OCI-M2 (cell line): ENCODE measurements at regions not wholly inside any gene's neighbourhood (a gene's known extent, or its start where the extent isn't known, plus 50 kb on each side); places are given as distances from the start of the nearest gene placed in this dataset.

Source experiments
- DNase-seq: peaks from one replicate; lab custom pipeline; 2025; ENCODE audit not compliant: unreplicated experiment; lab: John Stamatoyannopoulos, UW

DNA sequence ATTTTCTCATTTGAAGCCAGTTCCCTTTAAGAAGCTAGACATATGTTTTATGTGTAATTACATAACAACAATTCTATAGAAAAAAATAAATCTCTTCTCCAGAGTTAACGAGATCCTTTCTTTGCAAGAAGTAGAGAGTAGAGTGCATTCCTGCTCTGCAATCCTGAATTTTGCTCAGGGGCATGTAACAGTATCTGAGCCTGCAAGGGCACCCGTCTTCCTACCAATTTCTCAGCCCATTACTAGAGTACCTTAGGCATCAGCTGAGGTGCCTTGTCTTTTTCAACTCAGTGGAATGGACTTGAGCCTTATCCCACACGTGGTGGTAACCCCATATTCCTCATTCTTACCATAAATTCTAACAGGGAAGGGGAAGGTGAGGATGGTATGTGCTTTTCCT is 205.9 kb downstream of the IKZF2 start:
- DNase-seq: no peak

DNA sequence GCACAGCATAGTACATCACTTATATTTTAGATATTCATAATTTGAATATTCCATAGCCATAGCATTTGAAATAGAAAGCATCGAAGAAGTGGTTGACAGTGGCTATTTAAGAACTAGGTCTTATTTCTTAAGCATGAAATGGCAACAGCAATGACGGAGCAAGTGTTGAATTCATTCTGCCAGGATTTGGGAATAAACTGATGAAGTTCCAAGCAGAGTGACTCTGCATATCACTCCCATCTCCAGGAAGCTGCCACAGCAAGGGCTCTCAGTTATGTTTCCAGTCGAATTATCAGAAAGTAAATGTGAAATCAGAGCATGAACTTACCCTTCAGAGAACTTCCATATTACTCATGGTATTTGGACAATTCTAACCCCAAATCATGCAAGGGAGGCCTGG is 208.1 kb downstream of the IKZF2 start:
- no peak for DNase-seq

DNA sequence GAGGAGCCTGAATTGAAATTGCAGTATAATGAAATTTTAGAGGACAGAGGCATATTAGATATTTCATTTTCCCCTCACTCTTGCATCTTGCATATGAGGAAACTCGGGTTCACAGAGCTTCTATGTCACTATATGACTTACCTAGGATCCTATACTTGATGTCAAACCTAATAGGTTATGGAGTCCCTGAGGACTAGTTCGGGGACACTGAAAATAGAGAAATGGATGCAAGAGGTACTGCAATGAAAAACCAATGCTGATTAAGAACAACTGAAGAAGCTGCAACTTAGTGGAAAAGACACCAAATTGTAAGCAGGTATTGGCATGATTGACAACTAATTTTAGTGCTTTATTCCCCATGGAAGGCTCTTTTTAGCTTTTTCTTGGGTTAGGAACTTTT is 210.1 kb downstream of the IKZF2 start:
- DNase-seq: no peak

DNA sequence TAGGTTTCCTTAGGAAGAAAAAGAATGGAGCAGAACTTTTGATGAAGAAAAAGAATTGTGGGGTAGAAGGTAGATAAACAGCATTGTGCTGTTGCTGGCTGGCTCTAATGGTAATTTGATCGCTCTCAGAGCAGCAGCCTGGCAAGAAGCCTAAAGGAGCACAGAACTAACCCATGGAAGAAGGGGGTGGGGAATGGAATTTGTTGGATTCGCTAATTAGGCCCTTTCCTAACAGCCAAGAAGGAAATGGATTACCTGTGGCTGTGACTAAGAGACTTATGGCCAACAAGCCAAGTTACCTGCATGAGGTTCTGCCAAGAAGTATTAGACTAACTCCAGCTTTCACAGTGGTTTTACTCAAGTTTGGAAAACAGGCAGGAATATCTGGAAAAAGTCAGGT is 210.6 kb downstream of the IKZF2 start:
- no peak for DNase-seq

DNA sequence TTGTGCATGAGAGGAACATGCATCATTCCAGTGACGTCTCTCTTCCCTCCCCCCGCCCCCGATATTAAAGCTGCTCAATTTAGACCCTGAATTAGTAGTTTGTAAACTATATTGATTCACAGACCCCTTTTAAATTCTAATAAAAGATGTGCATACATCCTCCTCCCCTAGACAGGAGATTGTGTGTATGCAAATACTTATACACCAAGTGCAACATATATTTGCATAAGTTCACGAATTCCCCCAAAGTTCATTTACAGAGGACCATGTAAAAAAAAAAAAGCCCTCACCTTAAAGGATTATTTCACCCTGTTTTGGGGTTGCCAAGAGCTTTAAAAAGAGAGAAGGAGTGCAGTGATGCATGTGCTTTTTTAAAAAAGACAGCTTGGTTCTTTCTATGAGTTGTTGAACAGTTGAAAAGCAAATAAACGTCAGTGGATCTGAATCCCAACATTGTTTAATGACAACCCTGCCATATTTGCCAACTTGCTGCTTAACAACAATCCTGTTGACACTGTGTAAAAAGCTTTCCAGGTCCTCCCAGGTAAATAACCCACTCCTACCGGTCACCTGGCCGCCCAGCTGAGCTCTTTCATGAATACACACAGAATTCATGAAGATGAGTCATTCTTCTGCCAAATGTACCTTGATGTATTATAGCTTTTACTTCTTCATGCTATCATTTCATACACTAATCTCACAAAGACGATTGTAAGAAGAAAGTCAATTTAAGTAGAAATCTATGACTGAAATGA is 211.5 kb downstream of the IKZF2 start:
- no peak for DNase-seq

DNA sequence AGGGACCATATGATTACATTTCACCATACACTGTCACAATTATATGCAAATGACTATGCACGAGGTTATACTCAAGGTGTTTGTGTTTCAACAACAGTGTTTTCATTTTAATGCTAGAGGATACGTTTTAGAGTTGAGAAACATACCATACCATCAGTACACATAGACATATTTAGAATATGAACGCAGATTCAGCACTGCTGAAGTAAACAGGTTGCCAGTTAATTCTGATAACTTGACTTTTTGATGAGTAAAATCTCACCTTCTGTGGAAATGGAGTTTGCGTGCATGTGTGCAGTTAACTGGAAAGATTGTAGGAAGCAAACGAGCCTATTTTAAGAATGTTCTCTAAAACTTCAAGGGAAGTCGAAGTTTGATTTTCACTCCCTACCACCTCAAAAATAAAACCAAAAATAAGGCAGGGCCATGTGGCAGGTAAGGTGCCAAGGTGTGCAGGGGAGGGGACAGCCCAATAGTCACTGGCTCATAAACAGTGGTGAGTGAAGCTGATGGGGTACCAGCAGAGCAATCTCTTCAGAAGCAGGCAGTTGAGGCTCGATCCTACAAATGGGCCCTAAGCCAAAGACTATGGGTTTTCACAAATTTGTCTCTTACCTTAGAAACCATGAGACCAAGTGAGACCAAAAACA is 213.1 kb downstream of the IKZF2 start:
- no peak for DNase-seq

DNA sequence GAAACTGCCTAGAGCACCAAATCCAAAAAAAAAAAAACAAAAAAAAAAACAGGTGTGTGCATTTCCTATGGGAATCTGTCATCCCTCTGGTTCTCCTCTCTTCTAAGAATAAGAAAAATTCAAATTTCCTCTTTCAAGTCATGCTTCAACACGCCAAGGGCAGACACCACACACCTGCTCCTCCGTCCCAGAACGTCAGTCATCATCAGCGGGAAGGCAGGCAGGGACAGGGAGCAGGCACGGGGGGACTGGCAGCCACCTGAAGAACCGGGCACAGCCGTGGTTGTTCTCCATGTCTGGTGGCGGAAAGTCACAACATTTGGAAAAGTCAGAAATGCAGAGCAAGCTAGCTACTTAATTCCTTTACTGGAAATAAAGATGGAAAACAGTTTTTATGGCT is 214.8 kb downstream of the IKZF2 start:
- DNase-seq: no peak

DNA sequence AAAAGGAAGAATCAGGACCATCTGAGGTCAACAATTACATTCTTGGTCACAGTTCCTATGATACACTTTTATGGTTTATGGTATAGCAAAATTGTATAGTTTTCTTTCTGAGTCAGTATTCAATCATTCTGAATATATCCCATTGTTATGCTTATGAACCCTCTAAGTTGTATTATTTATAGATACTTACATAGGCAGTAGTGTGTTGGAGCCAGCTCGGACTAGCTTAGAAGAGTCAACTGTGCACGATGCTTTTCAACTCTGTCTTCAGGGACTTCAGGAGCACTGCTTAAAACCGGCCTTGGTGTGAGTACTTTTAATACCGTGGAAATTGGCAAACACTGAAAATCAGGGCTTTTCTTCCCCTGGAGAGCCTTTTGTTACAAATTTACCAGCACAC is 215.7 kb downstream of the IKZF2 start:
- no peak for DNase-seq

DNA sequence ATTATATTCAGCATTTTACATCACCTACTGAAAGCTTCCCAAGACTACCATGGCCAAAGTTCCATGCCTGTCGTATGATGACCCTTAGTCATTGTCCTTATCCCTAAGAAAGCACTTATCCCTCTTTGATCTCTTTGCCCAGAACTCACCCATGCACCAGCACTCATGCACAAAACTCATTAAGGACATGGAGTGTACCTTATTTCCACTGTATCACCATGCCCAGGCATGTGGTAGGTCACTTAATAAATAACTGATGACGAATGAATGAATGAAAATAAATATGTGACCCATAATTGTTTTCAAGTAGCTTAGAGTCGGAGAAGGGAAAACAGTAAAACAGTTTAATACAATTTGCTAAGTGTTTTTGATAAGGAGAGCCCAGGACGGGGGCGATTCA is 220.1 kb downstream of the IKZF2 start:
- no peak for DNase-seq

DNA sequence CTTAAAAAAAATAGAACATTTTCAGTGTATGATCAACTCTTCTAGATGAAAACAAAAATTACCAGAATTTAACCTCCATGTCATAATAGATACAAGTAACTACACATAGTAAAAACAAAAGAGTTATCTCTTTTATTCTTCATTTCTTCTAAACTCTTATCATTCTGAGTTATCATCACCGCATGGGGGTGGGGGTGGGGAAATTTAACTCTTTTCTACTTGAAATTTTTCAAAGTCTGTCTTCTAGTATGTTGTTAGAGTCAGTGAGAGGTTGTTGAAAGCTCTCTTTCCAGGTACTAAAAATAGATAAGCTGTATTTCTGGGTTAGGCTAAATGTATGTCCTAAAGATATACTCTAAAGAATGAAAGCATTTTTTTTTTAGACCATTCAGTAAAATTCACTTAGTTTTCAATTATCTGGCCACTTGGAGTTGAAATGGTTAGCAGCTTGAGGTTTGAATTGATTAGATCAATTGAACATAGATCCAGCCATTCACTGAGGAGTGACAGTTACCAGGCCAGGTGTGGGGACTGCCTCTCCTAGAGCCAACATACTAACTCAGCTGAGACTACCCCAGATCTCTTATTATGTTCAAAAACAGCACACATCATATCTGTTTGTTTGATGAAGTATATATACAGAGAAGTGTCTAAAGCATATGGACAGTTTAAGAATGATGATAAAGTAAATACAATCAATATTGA is 220.7 kb downstream of the IKZF2 start:
- no peak for DNase-seq

DNA sequence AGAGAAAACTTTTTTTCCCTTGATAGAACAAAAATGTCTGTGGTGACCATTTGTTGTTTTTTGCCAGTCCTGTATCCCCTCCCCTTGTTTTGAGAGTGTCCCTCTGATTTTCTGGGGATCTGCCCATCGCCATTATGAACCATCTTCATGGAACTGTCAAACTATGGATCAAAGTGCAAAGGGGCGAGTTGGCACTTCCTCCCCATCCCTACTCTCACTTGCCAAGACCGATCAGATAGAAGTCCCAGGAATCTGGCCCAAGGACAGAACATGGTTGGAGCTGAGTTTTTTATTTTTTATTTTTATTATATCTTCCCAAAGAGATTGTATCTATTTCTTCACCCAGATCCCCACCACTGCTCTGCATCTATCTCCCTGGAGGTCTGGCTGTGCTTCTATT is 221.4 kb downstream of the IKZF2 start:
- no peak for DNase-seq

DNA sequence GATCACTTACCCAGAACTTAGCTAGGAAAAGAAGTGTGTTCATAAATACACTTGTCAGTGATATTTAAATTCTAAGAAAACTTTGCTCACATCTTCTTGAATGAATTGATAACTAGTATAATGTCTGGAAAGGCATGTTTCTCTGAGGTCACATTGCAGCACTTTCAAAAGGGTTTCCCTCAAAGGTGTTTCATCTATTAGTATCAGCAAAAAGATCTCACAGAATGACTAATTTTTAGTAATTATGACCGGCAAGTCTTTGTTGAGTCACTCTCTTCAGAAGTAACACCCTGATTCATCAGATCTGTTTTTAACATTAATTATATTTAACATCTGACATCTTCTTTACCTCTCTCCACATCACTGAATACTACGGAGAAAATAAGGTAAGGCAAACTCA is 222.3 kb downstream of the IKZF2 start:
- no peak for DNase-seq

DNA sequence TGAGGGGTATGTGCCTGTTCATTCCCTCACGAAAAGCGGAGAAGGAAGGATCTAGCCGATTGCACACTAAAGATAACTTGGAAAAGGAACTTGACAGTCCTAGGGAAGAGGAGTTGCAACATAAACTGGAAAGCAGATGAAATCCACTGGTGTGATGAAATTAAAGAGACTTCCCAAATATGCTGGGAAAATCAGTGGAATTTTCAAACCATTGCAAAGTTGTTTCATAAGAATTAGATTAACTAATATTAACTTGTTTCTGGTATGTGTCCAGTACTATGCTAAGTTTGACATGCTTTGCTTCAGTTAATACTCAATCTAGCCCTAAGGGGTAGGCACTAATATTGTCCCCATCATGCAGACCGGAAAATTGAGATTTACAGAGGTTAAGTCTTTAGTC is 222.7 kb downstream of the IKZF2 start:
- no peak for DNase-seq

DNA sequence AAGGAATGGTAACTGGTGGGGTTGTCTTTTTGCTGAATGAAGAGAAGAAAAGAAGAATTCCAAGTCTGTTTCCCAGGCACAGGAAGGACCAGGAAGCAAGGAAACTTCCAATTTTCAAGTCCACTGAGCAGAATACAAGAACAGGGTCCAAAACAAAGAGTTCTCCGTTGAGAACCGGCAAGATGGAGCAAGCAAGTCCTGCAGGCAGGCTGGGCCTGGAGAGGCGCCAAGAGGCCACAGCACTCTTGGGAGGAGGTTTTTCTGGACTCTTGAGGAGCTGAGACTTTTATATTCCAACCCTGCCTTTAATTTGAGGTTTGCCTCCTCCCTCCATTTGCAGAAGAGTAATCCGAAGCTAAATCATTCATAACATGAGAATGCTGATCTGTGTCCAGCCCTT is 224.5 kb downstream of the IKZF2 start:
- no peak for DNase-seq

DNA sequence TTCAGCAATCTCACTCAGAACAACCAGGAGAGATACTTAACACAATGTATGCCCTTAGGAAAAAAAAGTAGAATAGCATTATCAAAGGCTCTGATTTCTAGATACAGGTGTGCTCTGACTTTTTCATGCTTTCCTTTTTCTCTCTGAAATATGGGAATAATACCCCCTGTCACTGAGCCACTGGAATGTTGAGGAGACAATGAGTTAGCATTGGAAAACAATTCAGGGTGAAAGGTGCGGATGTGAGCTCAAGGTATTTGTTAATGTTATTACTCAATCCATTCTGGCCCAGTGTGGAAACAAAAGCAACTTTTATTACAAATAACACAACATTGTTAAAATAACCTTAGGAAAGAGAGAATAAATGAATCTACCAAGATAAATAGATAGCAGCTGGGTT is 228.0 kb downstream of the IKZF2 start:
- DNase-seq: no peak

DNA sequence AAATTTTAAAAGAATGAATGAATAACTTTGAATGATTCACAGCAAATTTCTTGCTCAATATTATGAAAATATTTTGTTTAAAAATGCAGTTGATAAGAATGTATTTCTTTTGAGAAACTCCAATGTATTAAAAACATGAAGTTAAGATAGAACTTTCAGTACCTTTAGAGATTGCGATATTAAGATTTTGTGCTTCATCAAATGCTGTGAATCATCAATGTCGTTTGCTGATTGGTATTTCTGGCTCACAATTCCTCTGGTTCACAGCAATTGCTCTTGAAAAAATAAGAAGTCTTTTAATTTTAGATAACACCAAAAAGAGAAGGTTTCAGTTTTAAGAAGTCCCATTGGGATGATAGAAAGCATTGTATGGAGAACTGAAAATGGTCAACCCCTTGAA is 228.7 kb downstream of the IKZF2 start:
- no peak for DNase-seq

DNA sequence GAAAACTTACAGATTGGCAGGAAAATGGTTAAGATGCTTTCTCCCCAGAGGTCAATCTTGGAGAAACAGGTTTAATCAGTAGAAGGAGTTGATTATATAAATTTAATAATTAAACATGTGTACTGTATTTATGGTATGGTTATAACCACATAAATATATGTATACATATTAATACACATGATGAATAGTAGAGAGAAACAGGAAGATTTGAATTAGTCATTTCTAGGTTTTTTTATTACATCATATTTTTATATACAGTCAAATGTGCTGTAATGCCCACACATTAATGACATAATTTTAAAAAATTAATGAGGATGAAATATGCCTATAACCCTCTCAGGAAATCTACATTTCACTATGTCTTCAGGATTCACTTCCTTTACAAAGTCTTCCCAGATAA is 229.7 kb downstream of the IKZF2 start:
- no peak for DNase-seq

DNA sequence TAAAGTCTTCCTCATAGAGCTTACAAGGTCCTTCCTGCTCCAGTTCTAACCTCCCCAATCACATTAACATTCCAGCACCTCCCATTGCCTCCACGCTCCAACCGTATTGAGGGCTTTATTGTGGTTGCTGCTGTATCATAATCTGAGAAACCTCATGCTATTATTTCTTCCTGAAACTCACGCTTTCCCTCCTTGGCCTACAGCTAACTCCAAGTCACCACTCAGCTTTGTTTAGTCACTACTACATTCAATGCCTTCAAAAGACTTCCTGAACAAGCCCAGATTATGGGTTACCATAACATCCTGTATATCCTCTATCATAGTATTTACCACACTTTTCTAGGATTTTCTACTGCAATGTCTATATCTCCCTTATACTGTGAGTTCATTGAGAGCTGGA is 230.4 kb downstream of the IKZF2 start:
- DNase-seq: no peak

DNA sequence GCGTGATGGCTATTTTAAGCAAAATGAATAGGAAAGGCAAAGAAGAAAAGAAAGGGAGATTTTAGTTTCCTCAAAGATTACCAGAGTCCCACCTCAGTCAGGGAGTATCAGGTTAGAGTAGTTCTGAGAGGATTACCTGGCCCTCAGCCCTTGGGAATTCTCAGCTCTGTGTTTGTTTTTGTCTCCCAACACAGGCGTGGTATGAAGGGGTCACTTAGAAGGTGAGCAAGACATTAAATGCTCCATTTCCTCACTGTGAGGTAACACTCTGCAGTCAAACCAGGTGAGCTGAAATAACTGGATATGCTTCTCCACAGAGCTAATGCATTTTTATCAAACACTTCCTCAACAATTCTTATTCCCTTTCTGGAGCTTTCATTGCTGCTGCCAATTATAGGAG is 232.2 kb downstream of the IKZF2 start:
- no peak for DNase-seq

DNA sequence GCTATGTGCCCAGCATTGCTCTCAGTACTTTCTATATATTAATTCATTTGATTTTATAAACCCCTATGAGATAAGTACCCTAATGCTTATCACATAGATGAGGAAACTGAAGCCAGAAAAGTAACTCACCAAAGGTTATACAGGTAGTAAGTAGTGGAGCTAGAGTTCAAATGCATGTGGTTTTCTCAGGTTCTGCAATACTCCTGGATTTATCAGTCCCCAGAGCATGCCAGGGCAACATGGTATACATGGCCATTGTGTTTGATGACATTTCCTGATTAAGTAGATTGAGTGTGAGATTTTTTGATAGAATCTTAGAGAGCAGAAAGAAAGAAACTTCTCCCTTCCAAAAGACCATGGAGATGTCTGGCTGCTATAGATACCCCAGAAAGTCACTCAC is 233.1 kb downstream of the IKZF2 start:
- DNase-seq: no peak

DNA sequence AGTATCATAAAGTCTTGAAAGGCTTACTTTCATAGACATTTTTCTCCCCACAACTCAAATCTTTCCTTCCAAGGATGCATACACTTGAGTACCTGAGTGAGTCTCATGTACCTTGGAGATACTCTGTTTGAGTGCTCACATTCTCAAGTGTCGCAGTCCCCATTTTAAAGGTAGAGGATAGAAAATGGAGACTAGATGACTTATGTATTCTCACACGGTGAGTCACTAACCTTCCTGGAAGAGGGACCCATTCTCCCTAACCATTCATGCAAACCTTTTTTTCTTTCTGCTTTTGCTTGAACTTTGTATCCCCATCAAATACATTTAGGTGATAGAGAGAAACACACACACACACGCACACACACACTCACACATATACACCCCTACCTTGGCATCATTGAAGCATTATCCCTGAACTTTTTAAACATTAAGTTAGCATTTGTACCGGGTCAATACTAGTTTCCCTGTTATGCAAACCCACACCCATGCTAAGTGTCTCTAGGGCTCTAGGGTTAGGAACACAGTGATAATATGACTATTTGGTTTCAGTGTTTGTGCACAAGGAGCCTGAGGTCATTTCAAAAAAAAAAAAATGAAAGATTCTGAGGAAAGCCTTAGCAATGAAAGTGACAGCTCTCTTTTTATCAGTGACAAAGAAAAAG is 236.2 kb downstream of the IKZF2 start:
- DNase-seq: no peak

DNA sequence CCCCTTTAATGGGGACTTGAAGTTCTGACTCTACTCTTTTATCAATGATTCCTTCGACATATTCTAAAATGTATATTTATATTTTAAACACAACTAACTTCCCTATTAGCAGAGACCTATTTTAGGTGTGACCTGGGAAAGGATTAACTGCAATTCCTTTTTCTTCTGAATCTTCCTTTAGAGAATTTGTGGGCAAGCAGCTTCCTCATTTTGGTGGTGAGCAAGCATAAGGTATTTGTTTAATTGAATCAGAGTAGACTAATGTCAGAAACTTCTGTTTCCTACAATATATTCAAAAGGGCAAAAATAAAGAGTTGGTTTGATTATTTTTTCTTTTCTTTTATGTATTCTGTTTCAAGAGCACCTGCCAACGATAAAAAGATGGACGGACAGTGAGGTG is 237.0 kb downstream of the IKZF2 start:
- DNase-seq: no peak
